AG09319 (cell line): ENCODE measurements at regions not wholly inside any gene's neighbourhood (a gene's known extent, or its start where the extent isn't known, plus 50 kb on each side); places are given as distances from the start of the nearest gene placed in this dataset.
"Not testable (repeated sequence)": the region's sequence is repeated elsewhere in the genome, so short reads cannot be mapped to it uniquely, and the experiment has no call there.

Source experiments
- DNase-seq: peaks from one replicate; pipeline ENCODE4 v3.0.0-alpha.2; 2010; ENCODE audit warnings: low read depth; ENCODE audit errors: extremely low read depth
- TF ChIP-seq, protein P1 (sequence below): IDR thresholded peaks from 2 replicates; pipeline ENCODE4 v1.5.1; 2011; ENCODE audit warnings: low read depth, mild to moderate bottlenecking, inconsistent platforms, low read length, moderate library complexity

DNA sequence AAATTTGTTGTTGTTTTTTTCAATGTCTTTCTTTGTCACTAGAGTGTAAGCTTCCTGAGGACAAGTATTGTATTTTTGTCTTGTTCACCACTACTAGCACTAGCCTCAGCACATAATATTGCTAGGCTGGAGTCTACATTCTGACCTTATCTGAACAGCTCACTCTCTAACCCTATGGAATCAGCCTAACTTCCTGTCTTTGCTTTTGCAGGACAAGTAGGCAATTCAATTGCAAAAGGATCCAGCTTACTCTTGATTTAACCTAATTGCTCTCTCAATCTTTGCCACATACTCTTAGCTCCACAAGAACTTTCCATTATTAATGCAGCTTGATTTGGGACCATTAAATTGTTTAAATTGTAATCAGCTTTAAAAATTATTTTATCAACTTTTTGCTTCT, 308.5 kb downstream of the MAN2A1 start:
- DNase-seq = no peak
- TF ChIP-seq, protein P1, sequence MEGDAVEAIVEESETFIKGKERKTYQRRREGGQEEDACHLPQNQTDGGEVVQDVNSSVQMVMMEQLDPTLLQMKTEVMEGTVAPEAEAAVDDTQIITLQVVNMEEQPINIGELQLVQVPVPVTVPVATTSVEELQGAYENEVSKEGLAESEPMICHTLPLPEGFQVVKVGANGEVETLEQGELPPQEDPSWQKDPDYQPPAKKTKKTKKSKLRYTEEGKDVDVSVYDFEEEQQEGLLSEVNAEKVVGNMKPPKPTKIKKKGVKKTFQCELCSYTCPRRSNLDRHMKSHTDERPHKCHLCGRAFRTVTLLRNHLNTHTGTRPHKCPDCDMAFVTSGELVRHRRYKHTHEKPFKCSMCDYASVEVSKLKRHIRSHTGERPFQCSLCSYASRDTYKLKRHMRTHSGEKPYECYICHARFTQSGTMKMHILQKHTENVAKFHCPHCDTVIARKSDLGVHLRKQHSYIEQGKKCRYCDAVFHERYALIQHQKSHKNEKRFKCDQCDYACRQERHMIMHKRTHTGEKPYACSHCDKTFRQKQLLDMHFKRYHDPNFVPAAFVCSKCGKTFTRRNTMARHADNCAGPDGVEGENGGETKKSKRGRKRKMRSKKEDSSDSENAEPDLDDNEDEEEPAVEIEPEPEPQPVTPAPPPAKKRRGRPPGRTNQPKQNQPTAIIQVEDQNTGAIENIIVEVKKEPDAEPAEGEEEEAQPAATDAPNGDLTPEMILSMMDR = no peak

DNA sequence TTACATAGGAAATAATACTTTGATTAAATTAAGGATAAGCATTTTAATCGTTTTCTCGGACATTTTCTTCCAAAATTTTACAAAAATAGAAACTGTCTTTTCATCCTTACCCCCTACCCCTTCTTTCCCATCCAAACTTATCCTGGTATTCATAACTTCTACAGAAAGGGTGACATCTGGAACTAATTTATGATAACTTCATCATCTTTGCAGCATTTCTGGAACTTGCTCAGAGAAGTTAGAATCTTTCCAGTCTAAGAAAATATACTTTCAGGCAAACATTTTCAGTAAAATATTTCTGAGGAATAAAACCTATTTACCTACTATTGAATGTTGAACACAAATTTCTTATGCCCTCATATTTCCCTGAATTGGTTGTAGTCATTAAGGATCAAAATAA, 309.0 kb downstream of the MAN2A1 start:
- no peak for DNase-seq
- TF ChIP-seq, protein P1 = no peak

DNA sequence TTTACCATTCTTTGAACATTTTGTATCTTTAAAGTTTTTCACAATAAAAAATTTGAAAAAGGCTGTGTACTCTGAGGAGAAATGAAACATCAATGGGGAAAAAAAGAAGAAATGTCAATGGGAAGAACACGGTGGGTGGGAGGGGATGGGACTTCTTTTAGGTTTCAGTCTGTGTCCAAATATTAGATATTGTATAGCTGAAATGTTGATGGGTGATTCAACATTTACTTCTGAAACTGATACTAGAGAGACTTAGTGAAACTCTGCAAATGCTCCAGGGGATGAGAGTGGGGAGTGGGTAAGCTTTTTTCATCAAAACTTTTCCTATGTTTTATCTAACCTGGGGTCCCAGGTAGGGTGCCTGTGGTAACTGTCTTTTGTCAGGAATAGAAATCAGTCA, 311.9 kb downstream of the MAN2A1 start:
- TF ChIP-seq, protein P1 = no peak
- no peak for DNase-seq

DNA sequence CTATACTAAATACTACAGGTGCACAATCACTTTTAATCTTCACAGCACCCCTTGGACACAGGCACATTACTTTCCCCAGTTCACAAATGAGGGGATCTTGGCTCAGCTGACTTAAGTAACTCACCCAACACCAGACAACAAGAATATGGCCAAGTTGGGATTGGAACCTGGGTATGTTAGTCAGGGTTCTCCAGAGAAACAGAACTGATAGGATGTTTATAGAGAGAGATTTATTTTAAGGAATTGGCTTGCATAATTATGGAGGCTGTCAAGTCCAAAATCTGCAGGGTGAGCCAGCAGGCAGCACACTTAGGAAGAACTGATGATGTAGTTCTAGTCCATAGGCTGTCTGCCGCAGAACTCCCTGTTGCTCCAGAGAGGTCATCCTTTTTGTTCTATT, 312.9 kb downstream of the MAN2A1 start:
- TF ChIP-seq, protein P1 = no peak
- no peak for DNase-seq

DNA sequence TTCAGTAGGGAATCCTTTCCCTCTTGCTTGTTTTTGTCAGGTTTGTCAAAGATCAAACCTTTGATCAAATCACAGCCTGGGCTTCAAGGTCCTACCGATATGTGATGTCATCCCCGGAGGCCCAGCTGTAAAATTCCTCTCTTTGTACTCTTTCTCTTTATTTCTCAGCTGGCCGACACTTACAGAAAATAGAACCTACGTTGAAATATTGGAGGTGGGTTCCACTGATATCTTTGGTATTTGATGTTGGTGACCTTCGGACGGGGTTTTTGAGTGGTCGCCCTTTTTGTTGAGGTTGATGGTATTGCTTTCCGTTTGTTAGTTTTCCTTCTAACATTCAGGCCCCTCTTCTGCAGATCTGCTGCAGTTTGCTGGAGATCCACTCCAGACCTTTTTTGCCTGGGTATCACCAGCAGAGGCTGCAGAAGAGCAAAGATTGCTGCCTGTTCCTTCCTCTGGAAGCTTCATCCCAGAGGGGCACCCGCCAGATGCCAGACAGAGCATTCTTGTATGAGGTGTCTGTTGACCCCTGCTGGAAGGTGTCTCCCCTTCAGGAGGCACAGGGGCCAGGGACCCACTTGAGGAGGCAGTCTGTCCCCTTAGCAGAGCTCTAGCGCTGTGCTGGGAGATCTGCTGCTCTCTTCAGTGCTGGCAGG, 316.3 kb downstream of the MAN2A1 start:
- DNase-seq = not testable (repeated sequence)

DNA sequence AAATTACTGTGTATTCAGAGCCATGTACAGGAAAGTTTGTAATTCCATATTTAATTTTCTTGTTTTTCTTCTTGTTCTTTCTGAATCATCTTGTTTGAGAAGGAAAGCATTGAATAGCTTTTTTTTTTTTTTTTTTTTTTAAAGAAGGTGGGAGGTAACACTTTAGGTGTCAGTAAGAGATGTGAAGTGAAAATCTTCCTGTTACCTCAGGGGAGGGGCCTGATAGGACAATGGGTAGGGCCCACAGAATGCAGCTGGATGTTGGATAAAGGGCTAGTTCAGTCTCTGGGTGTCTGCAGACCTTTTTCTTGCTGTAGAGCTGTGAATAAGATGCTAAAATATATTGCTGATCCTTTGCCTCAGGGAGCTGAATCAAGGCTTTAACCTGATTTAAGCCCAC, 317.4 kb downstream of the MAN2A1 start:
- DNase-seq = no peak
- TF ChIP-seq, protein P1 = no peak

DNA sequence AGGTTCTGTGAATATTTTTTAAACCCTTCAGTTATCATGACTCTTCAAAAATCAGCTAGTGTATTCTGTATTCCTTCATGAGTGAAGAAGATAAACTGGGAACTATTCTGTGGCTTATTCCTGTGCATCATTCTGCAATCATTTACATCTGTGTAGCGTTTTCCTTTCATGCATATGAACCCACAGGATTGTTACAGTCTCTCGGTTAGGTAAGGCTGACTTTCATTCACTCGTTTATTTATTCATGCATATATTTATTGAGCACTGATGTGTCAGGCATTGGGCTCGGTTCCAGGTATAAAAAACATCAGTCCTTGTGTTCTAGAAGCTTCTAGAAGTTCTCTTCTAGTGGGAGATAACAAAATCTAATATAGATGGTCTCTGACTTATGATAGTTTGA, 318.4 kb downstream of the MAN2A1 start:
- TF ChIP-seq, protein P1 = no peak
- DNase-seq = no peak

DNA sequence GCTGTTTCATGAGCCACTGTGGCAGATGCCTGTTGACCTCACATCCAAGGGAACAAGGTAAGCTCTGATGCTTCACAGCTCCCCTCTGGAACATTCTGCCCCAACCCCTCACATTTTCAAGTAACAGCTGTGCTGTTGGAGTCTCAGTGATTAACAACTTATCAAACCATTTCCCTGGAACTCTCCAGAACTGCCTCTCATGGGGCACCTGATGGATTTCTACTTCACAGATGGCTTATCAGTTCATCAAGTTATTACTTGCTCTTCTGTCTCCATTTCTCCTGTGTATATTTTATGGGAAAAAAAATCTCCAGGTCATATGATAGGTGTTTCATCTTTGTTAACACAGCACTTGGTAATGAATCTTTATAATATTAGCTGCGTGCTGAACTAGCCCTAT, 322.4 kb downstream of the MAN2A1 start:
- TF ChIP-seq, protein P1 = no peak
- DNase-seq = no peak
